ENCODE measurements at regions not wholly inside any gene's neighbourhood (a gene's known extent, or its start where the extent isn't known, plus 50 kb on each side); places are given as distances from the start of the nearest gene placed in this dataset.
A peak's percentile ranks its signal among the peaks of the same experiment; 100 is the strongest.
"Not testable (repeated sequence)": the region's sequence is repeated elsewhere in the genome, so short reads cannot be mapped to it uniquely, and the experiment has no call there.

GRCh38 chr22:44574640-44575380 lies 76.8 kb upstream of the RTL6 start:
- DNase-seq, result no peak

- DNase-seq, result no peak
Measured at GRCh38 chr22:44574057-44574639, 76.1 kb upstream of the RTL6 start.

GRCh38 chr22:44573451-44573850 lies 75.4 kb upstream of the RTL6 start:
- DNase-seq, result no peak

- no peak for DNase-seq
Measured at GRCh38 chr22:44572414-44573207, 74.6 kb upstream of the RTL6 start.

GRCh38 chr22:44571566-44572413 lies 73.8 kb upstream of the RTL6 start:
- DNase-seq, result no peak

GRCh38 chr22:44570476-44571445 lies 72.7 kb upstream of the RTL6 start:
- DNase-seq, result no peak

- no peak for DNase-seq
Measured at GRCh38 chr22:44569561-44569991, 71.5 kb upstream of the RTL6 start.

- peak; percentile 42 to 55 for DNase-seq
Measured at GRCh38 chr22:44567846-44568493, 69.9 kb upstream of the RTL6 start.

GRCh38 chr22:44567378-44567841 lies 69.4 kb upstream of the RTL6 start:
- not testable (repeated sequence) for DNase-seq

- no peak for DNase-seq
Measured at GRCh38 chr22:44566911-44567310, 68.9 kb upstream of the RTL6 start.

GRCh38 chr22:44562651-44563050 lies 64.6 kb upstream of the RTL6 start:
- DNase-seq, result not testable (repeated sequence)

GRCh38 chr22:44561139-44561840 lies 63.3 kb upstream of the RTL6 start:
- DNase-seq, result no peak

- not testable (repeated sequence) for DNase-seq
Measured at GRCh38 chr22:44558671-44559070, 60.6 kb upstream of the RTL6 start.

GRCh38 chr22:44557872-44558271 lies 59.8 kb upstream of the RTL6 start:
- not testable (repeated sequence) for DNase-seq

GRCh38 chr22:44557064-44557748 lies 59.2 kb upstream of the RTL6 start:
- no peak for DNase-seq

- no peak for DNase-seq
Measured at GRCh38 chr22:44555597-44555996, 57.6 kb upstream of the RTL6 start.

GRCh38 chr22:44555046-44555445 lies 57.0 kb upstream of the RTL6 start:
- no peak for DNase-seq

GRCh38 chr22:44554411-44554810 lies 56.4 kb upstream of the RTL6 start:
- no peak for DNase-seq

- DNase-seq, result no peak
Measured at GRCh38 chr22:44550711-44551491, 52.9 kb upstream of the RTL6 start.

All from activated CD4-positive, alpha-beta T cell treated with anti-CD3 and anti-CD28 coated beads for 4 hours (primary cell).